ENCODE measurements at regions not wholly inside any gene's neighbourhood (a gene's known extent, or its start where the extent isn't known, plus 50 kb on each side); places are given as distances from the start of the nearest gene placed in this dataset.

GRCh38 chr13:105969761-105970160 is 565.7 kb downstream of the EFNB2 start:
- no peak for TF ChIP-seq EZH2 (IDR thresholded peaks at IDR 0.05)
- TF ChIP-seq FOXP2 (optimal IDR thresholded peaks at IDR 0.05; ENCODE audit: control extremely low read depth, extremely low read length, insufficient read depth), result no peak

All from SK-N-MC (cell line).